NCI-H187 treated with DMSO at 0.1 percent for 48 hours (cell line): ENCODE measurements at regions not wholly inside any gene's neighbourhood (a gene's known extent, or its start where the extent isn't known, plus 50 kb on each side); places are given as distances from the start of the nearest gene placed in this dataset.
"Not testable (repeated sequence)": the region's sequence is repeated elsewhere in the genome, so short reads cannot be mapped to it uniquely, and the experiment has no call there.

Experiments used
- DNase-seq: peaks from one replicate; lab custom pipeline; 2025; lab: John Stamatoyannopoulos, UW

- no peak for DNase-seq
Measured at GRCh38 chr20:53891306-53891894, 179.0 kb downstream of the BCAS1 start.

- DNase-seq = no peak
Measured at GRCh38 chr20:53890443-53891305, 179.7 kb downstream of the BCAS1 start.

GRCh38 chr20:53889411-53890148, 180.8 kb downstream of the BCAS1 start:
- DNase-seq = no peak

- DNase-seq = no peak
Measured at GRCh38 chr20:53888951-53889350, 181.4 kb downstream of the BCAS1 start.

GRCh38 chr20:53888510-53888909, 181.9 kb downstream of the BCAS1 start:
- DNase-seq = no peak

GRCh38 chr20:53887973-53888372, 182.4 kb downstream of the BCAS1 start:
- DNase-seq = no peak

DNA sequence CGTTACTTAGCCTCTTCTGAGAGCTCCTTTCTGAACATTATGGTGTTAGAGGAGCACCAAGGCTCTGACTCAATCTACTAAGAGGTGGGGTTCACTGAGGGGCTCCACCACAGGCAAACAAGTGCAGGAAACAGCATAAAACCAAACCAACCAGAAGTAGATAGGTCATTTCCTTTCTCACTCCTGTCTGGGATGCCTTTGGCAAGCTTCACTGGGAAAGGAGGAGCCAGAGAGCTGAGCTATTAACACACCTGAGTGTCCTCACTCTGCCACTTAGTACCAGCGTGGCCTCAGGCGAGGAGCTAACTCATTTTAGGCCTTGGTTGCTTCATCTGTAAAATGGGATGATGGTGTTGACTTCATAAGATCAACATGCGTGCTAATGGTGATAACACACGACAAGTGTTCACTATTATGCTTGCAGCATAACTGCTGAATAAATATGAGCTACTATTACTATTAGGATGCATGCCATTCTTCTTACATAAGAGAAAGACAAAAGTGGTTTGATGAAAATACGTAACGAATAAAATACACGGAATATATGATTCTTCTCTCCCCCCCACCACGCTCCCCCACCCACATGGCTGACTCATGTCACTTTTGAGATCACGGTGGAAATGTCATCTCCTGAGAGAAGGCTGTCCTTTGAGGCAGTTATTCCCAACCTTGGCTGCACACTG, 185.4 kb downstream of the BCAS1 start:
- no peak for DNase-seq

- no peak for DNase-seq
Measured at GRCh38 chr20:53883098-53883911, 187.1 kb downstream of the BCAS1 start.

GRCh38 chr20:53882438-53882986, 187.9 kb downstream of the BCAS1 start:
- not testable (repeated sequence) for DNase-seq

DNA sequence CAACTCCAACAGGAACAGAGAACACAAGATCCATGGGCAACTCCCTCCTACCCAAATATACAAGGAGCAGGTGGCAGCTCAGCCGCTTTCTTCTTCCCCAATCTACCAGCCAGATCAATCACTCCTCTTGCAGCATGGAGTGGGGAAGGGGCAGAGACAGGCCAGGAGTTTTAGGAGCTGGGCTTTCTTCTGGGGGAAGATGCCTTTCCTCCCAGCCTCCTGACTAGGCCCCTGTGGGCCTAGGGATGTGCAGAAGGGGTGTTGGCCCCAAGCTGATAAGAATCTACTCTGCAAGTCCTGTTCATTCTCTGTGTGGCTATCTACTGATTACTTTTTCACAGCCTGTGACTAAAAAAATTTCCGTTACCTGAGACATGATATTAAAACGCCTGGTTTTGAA, 189.0 kb downstream of the BCAS1 start:
- DNase-seq = no peak

GRCh38 chr20:53880108-53880641, 190.2 kb downstream of the BCAS1 start:
- DNase-seq = no peak

DNA sequence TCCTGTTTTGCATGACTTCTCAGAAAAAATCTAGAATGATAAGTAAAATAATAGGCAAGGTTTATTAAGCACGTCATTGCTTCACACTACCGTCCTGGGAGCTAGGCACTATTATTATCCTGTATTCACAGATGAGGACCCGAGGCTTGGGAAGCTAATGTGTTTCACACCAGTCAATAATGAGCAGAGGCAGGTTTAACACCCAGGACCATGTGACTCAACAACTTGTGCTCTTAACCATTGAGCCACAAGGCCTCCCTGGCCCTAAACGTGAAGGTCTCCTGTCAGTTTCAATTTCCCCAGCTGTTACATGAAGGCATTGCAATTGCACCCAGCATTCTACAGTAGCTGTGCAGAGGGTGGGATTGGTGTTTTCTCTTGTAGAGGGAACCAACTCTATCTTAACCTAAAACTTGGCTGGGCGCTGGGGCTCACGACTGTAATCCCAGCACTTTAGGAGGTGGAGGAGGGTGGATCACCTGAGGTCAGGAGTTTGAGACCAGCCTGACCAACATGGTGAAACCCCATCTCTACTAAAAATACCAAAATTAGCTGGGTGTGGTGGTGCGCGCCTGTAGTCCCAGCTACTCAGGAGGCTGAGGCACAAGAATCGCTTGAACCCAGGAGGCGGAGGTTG, 191.2 kb downstream of the BCAS1 start:
- DNase-seq = no peak

- DNase-seq = no peak
Measured at GRCh38 chr20:53878262-53879047, 191.9 kb downstream of the BCAS1 start.

DNA sequence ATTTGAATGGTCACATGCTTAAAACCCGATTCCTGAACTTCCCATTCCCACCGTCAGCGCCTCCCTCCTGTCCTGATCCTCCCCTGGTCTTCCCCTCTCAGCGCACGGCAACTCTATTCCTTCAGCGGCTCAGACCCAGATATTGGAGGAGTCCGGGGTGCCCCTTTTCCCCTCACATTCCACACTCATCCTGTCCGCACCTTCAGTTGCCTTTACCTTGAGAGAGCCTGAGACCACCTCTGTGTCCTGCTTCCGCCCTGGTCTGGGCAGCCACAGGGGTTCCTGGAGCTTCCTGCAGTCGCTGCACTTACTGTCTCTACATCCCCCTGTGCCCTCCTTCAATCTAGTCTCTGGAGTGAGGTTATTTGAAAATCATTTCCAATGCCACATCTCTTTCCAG, 193.4 kb downstream of the BCAS1 start:
- no peak for DNase-seq

GRCh38 chr20:53876470-53876869, 193.9 kb downstream of the BCAS1 start:
- no peak for DNase-seq

DNA sequence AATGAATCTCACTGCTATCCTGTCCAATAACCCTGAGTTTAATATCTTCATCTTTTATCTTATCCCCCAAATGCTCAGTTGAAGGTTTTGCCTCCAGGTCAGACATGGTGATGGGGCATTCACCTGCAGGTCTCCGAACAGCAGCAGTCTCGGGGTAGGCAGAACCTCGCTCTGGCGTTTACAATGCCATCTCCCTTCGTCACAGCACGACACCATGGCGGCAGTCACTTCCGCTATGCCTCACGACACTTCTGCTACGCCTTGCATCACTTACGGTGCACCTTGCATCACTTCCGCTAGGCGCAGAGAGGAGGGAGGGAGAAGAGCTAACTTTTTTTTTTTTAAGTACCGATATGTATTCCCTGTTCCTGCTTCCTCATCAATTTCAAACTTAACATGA, 194.9 kb downstream of the BCAS1 start:
- no peak for DNase-seq

DNA sequence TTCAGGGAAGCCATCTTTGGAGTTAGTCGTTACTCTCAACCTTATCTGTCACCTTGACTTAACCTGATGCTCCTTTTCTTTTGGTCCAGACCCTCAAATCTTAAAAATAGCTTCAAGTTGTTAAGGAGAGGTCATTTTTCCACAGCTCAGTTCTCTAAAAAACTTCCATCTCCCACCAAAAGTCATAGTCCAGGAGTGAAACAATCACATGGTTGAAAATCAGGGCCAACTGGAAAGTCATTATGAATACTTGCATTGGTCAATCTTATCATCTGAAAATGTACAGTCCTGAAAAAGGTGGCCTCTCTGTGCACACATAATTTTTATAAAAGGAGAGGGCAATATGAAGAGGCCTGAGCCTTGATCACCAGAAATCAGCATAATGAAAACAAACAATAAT, 195.7 kb downstream of the BCAS1 start:
- DNase-seq = no peak

DNA sequence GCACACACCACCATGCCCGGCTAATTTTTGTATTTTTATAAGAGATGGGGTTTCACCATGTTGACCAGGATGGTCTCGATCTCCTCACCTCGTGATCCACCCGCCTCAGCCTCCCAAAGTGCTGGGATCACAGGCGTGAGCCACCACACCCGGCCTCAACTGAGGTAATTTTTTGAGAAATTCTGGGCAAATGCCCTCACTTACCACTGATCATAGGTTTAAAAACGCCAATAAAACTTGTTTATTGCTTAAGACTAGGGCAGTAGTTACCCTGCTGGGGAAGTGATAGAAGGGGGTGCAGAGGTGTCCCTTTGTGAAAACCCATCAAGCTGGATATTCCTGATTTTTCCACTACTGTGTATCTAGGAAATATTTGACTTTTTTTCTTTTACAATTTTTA, 196.3 kb downstream of the BCAS1 start:
- DNase-seq = no peak

- DNase-seq = no peak
Measured at GRCh38 chr20:53873230-53873604, 197.2 kb downstream of the BCAS1 start.
